ENCODE measurements at regions not wholly inside any gene's neighbourhood (a gene's known extent, or its start where the extent isn't known, plus 50 kb on each side); places are given as distances from the start of the nearest gene placed in this dataset.
A peak's percentile ranks its signal among the peaks of the same experiment; 100 is the strongest.

DNA sequence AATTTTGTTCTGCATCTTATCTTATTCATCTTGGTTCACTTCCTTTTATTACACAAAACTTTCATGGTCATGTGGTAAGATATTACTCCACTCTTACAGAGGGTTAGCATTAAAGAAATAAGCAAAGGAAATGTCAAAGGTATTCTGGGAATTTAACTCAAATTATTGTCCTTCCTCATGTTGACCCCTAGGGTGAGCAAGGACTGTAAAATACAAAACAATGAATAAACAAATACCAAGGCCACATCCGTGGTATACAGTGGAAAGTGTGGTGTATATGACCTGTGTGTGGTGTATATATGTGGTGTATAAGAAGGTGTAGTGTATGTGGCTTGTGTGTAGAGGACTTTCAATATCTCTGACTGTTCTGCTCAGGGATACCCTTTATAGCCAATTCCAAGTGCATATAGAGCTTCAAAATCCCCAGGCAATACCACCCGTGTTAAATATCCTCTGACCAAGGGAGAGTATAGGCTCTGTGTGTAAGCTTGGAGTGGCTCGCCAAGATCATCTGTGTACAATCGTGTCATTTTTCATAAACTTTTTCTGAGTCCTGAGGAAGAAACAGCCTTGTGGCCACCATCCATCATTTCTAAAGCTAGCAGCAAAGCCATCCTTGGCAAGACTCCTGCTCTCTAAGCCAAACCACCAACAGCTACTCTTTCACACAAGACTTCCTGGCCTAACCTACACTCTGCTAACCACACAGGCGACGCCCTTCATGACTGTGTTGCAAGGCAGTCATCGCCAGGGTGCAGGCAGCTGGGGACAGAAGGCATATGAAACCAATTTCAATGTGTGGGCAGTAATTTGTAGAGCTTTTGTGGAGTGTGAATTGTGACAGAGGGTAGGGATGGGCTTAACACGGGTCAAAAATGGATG, 548.0 kb downstream of the ETS1 start (continued):
- TF ChIP-seq, protein P1, sequence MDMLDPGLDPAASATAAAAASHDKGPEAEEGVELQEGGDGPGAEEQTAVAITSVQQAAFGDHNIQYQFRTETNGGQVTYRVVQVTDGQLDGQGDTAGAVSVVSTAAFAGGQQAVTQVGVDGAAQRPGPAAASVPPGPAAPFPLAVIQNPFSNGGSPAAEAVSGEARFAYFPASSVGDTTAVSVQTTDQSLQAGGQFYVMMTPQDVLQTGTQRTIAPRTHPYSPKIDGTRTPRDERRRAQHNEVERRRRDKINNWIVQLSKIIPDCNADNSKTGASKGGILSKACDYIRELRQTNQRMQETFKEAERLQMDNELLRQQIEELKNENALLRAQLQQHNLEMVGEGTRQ (IDR thresholded peaks at IDR 0.05; ENCODE audit: borderline replicate concordance, low read depth, low read length) = no peak
- TF ChIP-seq, protein P2, sequence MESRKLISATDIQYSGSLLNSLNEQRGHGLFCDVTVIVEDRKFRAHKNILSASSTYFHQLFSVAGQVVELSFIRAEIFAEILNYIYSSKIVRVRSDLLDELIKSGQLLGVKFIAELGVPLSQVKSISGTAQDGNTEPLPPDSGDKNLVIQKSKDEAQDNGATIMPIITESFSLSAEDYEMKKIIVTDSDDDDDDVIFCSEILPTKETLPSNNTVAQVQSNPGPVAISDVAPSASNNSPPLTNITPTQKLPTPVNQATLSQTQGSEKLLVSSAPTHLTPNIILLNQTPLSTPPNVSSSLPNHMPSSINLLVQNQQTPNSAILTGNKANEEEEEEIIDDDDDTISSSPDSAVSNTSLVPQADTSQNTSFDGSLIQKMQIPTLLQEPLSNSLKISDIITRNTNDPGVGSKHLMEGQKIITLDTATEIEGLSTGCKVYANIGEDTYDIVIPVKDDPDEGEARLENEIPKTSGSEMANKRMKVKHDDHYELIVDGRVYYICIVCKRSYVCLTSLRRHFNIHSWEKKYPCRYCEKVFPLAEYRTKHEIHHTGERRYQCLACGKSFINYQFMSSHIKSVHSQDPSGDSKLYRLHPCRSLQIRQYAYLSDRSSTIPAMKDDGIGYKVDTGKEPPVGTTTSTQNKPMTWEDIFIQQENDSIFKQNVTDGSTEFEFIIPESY (IDR thresholded peaks at IDR 0.05; ENCODE audit: borderline replicate concordance, low read depth) = peak; percentile 46; the same call in 1 of the 2 replicates
- TF ChIP-seq TAF1 (IDR thresholded peaks at IDR 0.05; ENCODE audit: borderline replicate concordance, low read depth, low read length) = no peak
- no peak for TF ChIP-seq GATA2 (CRISPR knock-in tag; IDR thresholded peaks at IDR 0.05)
- no peak for TF ChIP-seq YY1 (IDR thresholded peaks at IDR 0.05; ENCODE audit: low read depth)
- peak; percentile 64; the same call in 1 of the 2 replicates for TF ChIP-seq TEAD4 (IDR thresholded peaks at IDR 0.05; ENCODE audit: borderline replicate concordance, insufficient read depth)
- no peak for TF ChIP-seq RAD21 (IDR thresholded peaks at IDR 0.05; ENCODE audit: low read length)
- no peak for TF ChIP-seq ELF1 (IDR thresholded peaks at IDR 0.05)
- no peak for TF ChIP-seq FOSL2 (IDR thresholded peaks at IDR 0.05; ENCODE audit: borderline replicate concordance, low read depth)
- peak; percentile 57 for TF ChIP-seq JUND (IDR thresholded peaks at IDR 0.05)

DNA sequence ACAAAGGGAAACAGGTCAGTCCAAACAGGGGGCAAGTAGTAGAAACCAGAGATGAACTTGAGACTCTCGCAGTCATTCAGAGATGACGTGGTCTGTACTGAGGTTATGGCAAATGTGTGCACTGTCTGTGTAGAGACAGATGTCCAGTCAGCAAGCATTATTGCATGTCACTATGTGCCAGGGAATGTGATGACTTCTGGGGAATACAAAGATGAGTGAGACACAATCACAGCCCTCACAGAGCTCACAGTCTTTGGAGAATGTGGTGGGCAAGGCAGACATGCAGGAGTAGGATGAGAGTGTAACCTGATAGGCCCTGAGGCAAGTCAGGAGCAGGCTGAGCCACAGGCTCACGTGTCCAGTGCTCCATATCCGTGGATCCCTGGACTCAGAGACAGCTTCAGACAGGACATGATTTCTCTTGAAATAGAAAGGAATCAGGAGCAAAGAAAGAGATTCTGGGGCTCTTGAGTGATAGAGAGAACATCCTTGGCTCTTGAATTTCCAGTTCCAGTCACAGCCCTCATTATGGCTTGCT, 550.7 kb downstream of the ETS1 start:
- H3K79me2 ChIP-seq (ENCODE audit: insufficient read depth) = no peaks in the 10 kb centered on the region
- H3F3A ChIP-seq (replicated peaks; ENCODE audit: insufficient read depth) = peaks cover 15% of the 10 kb centered on the region
- H3K4me3 ChIP-seq (ENCODE audit: low read depth in 2 of 2, low read length in 1 of 2) = no peak overlapping the region
- no peak overlapping the region for H3K9ac ChIP-seq
- 82% methylated on average over 4 of the region's 4 CpGs for WGBS (ENCODE audit: low lambda C conversion rate)
- no peaks in the 10 kb centered on the region for H4K20me1 ChIP-seq (ENCODE audit: insufficient read depth)
- no peak for DNase-seq
- H3K4me2 ChIP-seq = no peak overlapping the region
- no peak overlapping the region for H2AFZ ChIP-seq (ENCODE audit: low read depth)
- H3K9me3 ChIP-seq = no peaks in the 10 kb centered on the region
- H3K27ac ChIP-seq (ENCODE audit: low read depth in 2 of 2, low read length in 1 of 2) = no peak overlapping the region
- no peaks in the 10 kb centered on the region for H3K36me3 ChIP-seq (replicated peaks in 1 of 2; ENCODE audit: control insufficient read depth in 1 of 2, insufficient read depth in 2 of 2, low read length in 1 of 2)
- H3K4me1 ChIP-seq (ENCODE audit: control insufficient read depth in 1 of 2, insufficient read depth in 2 of 2, low read depth in 1 of 2, low read length in 1 of 2) = peaks cover 15 to 19% of the 10 kb centered on the region in 2 experiments; a peak in 3 of 4 replicates
- no peaks in the 10 kb centered on the region for H3K27me3 ChIP-seq (ENCODE audit: insufficient read depth)
- no peaks in the 10 kb centered on the region for H3K9me2 ChIP-seq
- POLR2A ChIA-PET = no interaction called here
- CTCF ChIA-PET = interaction anchor here (0.6 to 4.0 kb wide), 2 partner anchors 12 to 121 kb away, joined by 3 to 31 read pairs; no protein-coding TSS in a partner anchor
- TF ChIP-seq, protein P3, sequence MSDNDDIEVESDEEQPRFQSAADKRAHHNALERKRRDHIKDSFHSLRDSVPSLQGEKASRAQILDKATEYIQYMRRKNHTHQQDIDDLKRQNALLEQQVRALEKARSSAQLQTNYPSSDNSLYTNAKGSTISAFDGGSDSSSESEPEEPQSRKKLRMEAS (IDR thresholded peaks at IDR 0.05; ENCODE audit: low read depth) = no peak
- no peak for TF ChIP-seq NRF1 (IDR thresholded peaks at IDR 0.05; ENCODE audit: low read depth, low read length)
- TF ChIP-seq POLR2AphosphoS5 (IDR thresholded peaks at IDR 0.05; ENCODE audit: low read depth, low read length) = no peak
- TF ChIP-seq NFIC (IDR thresholded peaks at IDR 0.05; ENCODE audit: borderline replicate concordance) = no peak
- TF ChIP-seq, protein P2 (IDR thresholded peaks at IDR 0.05; ENCODE audit: borderline replicate concordance, low read depth) = no peak
- no peak for TF ChIP-seq FOXJ3 (CRISPR knock-in tag; IDR thresholded peaks at IDR 0.05)
- no peak for TF ChIP-seq RCOR1 (IDR thresholded peaks at IDR 0.05; ENCODE audit: low read length)
- no peak for TF ChIP-seq EP300 (IDR thresholded peaks at IDR 0.05; ENCODE audit: borderline replicate concordance in 1 of 2, low read depth in 1 of 2, low read length in 1 of 2)
- TF ChIP-seq, protein P4, sequence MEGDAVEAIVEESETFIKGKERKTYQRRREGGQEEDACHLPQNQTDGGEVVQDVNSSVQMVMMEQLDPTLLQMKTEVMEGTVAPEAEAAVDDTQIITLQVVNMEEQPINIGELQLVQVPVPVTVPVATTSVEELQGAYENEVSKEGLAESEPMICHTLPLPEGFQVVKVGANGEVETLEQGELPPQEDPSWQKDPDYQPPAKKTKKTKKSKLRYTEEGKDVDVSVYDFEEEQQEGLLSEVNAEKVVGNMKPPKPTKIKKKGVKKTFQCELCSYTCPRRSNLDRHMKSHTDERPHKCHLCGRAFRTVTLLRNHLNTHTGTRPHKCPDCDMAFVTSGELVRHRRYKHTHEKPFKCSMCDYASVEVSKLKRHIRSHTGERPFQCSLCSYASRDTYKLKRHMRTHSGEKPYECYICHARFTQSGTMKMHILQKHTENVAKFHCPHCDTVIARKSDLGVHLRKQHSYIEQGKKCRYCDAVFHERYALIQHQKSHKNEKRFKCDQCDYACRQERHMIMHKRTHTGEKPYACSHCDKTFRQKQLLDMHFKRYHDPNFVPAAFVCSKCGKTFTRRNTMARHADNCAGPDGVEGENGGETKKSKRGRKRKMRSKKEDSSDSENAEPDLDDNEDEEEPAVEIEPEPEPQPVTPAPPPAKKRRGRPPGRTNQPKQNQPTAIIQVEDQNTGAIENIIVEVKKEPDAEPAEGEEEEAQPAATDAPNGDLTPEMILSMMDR (IDR thresholded peaks at IDR 0.05) = no peak
- no peak for TF ChIP-seq TCF12 (IDR thresholded peaks at IDR 0.05)
- no peak for TF ChIP-seq GABPA (IDR thresholded peaks at IDR 0.05; ENCODE audit: low read depth)
- no peak for TF ChIP-seq ELF1 (IDR thresholded peaks at IDR 0.05)
- TF ChIP-seq JUND (IDR thresholded peaks at IDR 0.05) = no peak
- TF ChIP-seq FOXM1 (IDR thresholded peaks at IDR 0.05; ENCODE audit: low read depth) = no peak
- no peak for TF ChIP-seq EZH2phosphoT487 (IDR thresholded peaks at IDR 0.05; ENCODE audit: borderline replicate concordance, low read depth)

All from SK-N-SH (cell line).